SJSA1 (cell line): ENCODE measurements at regions not wholly inside any gene's neighbourhood (a gene's known extent, or its start where the extent isn't known, plus 50 kb on each side); places are given as distances from the start of the nearest gene placed in this dataset.
"Not testable (repeated sequence)": the region's sequence is repeated elsewhere in the genome, so short reads cannot be mapped to it uniquely, and the experiment has no call there.

Experiments
- DNase-seq, 2 experiments: peaks; one replicate each; pipeline ENCODE4 v3.0.0-alpha.2; 2015 to 2020; ENCODE audit warnings: low spot score in 2 of 2, low read depth in 1 of 2
- H3K27ac ChIP-seq: fragments of 250-450 bp; sonication (Bioruptor Pico); 2 replicates; pipeline ENCODE4 v1.5.1; 2020; ENCODE audit warnings: mild to moderate bottlenecking, moderate library complexity
- H3K27me3 ChIP-seq: fragments of 250-450 bp; sonication (Bioruptor Pico); replicated peaks from 2 replicates; pipeline ENCODE4 v1.5.1; 2020; ENCODE audit warnings: mild to moderate bottlenecking, moderate library complexity
- H3K36me3 ChIP-seq: fragments of 250-450 bp; sonication (Bioruptor Pico); 2 replicates; pipeline ENCODE4 v1.5.1; 2020; ENCODE audit warnings: mild to moderate bottlenecking
- H3K4me1 ChIP-seq: fragments of 250-450 bp; sonication (Bioruptor Pico); replicated peaks from 2 replicates; pipeline ENCODE4 v1.6.1; 2021; ENCODE audit warnings: mild to moderate bottlenecking
- H3K4me3 ChIP-seq: fragments of 250-450 bp; sonication (Bioruptor Pico); 2 replicates; pipeline ENCODE4 v1.5.1; 2020; ENCODE audit warnings: mild to moderate bottlenecking
- H3K9me3 ChIP-seq: fragments of 250-450 bp; sonication (Bioruptor Pico); replicated peaks from 2 replicates; pipeline ENCODE4 v1.5.1; 2020; ENCODE audit warnings: mild to moderate bottlenecking

GRCh38 chr9:61628951-61629350 lies 439.1 kb downstream of the SPATA31A7 start:
- H3K9me3 ChIP-seq, H3K27ac ChIP-seq, H3K36me3 ChIP-seq, DNase-seq, H3K4me3 ChIP-seq, H3K4me1 ChIP-seq, H3K27me3 ChIP-seq: not testable (repeated sequence)

DNA sequence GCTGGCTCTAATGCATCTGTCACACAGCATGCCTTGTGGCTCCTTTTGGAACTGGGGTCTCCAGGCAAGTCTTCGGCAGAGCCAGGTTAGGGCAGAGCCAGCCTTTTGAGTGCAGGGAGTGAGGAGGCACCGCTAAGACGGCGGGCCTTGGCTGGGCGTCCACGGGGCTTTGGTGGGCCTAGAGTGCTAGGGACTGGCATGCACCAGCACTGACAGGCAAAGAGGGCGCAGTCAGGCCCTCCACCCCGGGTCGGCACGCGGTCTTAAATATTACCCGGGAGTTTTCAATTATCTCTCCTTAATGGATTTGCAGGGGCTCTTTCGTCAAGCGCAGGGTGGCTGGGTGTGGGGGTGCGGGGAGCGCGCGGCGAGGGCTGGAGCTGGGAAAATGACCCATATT lies 444.4 kb downstream of the SPATA31A7 start:
- no peak overlapping the region for H3K27ac ChIP-seq
- no peak for DNase-seq
- no peaks in the 10 kb centered on the region for H3K27me3 ChIP-seq
- no peak overlapping the region for H3K4me3 ChIP-seq
- no peaks in the 10 kb centered on the region for H3K4me1 ChIP-seq
- no peaks in the 10 kb centered on the region for H3K9me3 ChIP-seq
- H3K36me3 ChIP-seq: no peaks in the 10 kb centered on the region

GRCh38 chr9:61664232-61664631 lies 474.4 kb downstream of the SPATA31A7 start:
- H3K36me3 ChIP-seq, H3K27ac ChIP-seq, H3K27me3 ChIP-seq, H3K9me3 ChIP-seq, H3K4me3 ChIP-seq, H3K4me1 ChIP-seq: not testable (repeated sequence)
- peak in 1 of 2 experiments; percentile 35 for DNase-seq

- H3K27me3 ChIP-seq: no peaks in the 10 kb centered on the region
- peak in 1 of 2 experiments; percentile 27 for DNase-seq
- no peaks in the 10 kb centered on the region for H3K9me3 ChIP-seq
- no peaks in the 10 kb centered on the region for H3K4me1 ChIP-seq
- no peak overlapping the region for H3K27ac ChIP-seq
- H3K4me3 ChIP-seq: no peak overlapping the region
- H3K36me3 ChIP-seq: no peaks in the 10 kb centered on the region
These were observed 475.5 kb downstream of the SPATA31A7 start for GRCh38 chr9:61665330-61665751.

DNA sequence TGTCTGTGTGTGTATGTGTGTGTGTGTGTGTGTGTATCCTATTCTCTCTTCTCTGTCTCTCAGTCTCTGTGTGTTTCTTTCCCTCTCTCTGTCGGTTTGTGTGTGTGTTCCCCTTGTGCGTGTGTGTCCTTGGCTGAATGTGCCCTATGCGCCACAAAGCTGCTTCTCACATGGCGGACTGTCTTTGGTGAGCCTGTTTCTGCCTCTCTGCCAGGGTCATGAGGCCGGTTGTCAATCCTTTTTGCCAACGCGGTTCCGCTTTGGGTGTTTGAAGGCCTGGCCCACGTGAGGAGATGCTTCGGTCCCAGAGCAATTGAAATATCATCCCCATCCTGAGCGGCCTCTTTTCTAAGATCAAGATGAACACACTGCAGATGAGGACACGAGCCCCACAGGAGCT lies 476.0 kb downstream of the SPATA31A7 start:
- H3K4me3 ChIP-seq: no peak overlapping the region
- no peak overlapping the region for H3K27ac ChIP-seq
- no peak for DNase-seq
- H3K27me3 ChIP-seq: no peaks in the 10 kb centered on the region
- H3K4me1 ChIP-seq: no peaks in the 10 kb centered on the region
- H3K9me3 ChIP-seq: no peaks in the 10 kb centered on the region
- H3K36me3 ChIP-seq: no peaks in the 10 kb centered on the region

DNA sequence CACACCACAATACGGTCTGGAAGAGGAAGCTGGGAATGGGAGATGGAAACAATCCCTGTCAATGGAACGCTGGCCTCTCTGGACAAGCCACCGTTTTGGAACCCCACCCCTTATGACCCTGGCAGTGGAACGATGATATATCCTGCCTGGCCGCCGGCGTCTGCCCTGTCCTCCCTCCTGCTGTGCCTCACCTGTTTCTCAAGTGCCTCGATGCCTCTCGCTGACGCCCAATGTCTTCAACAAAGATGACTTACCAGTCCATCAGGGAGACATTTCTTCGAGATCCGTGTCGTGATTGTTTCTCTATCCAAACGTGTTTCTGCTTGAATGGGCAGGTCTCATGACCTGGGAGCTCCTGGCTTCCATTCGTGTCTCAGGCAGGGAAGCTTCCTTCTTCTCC lies 476.5 kb downstream of the SPATA31A7 start:
- H3K9me3 ChIP-seq: no peaks in the 10 kb centered on the region
- no peak overlapping the region for H3K27ac ChIP-seq
- H3K27me3 ChIP-seq: no peaks in the 10 kb centered on the region
- DNase-seq: no peak
- H3K36me3 ChIP-seq: no peaks in the 10 kb centered on the region
- H3K4me3 ChIP-seq: no peak overlapping the region
- no peaks in the 10 kb centered on the region for H3K4me1 ChIP-seq

DNA sequence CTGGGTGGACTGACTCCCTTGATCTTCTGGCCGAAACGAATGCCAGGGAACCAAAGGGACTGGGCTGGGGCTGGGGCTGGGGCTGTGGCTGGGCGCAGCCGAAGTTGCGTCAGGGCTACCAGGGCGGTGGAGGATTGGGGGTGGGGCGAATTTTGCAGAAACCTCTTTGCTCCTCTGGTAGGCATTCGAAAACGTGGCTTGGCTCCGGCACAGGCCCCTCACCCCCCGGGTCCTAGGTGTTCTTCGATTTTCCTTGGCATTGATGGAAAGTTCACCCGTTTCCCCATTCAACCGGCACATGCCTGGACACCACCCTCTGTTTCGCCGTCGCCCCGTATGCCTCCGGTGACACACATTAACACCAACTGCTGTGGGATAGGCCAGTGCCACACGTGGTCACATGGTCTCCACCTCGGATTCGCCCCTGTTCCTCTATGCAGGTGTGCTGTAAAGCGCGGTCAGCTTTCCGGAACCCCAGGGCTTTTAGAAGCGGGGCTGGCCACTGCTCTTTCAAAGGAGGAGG lies 477.1 kb downstream of the SPATA31A7 start:
- Histone ChIP-seq H3K4me3 (no peak overlapping the region), H3K36me3 (no peaks in the 10 kb centered on the region), H3K27me3 (no peaks in the 10 kb centered on the region), H3K9me3 (no peaks in the 10 kb centered on the region), H3K27ac (no peak overlapping the region), H3K4me1 (no peaks in the 10 kb centered on the region)
- peak in 1 of 2 experiments; percentile 35 for DNase-seq

GRCh38 chr9:61667559-61668121 lies 477.8 kb downstream of the SPATA31A7 start:
- Histone ChIP-seq H3K4me3 (no peak overlapping the region), H3K27ac (no peak overlapping the region), H3K4me1 (no peaks in the 10 kb centered on the region), H3K9me3 (no peaks in the 10 kb centered on the region), H3K36me3 (no peaks in the 10 kb centered on the region), H3K27me3 (no peaks in the 10 kb centered on the region)
- DNase-seq: peak in 1 of 2 experiments; percentile 35

DNA sequence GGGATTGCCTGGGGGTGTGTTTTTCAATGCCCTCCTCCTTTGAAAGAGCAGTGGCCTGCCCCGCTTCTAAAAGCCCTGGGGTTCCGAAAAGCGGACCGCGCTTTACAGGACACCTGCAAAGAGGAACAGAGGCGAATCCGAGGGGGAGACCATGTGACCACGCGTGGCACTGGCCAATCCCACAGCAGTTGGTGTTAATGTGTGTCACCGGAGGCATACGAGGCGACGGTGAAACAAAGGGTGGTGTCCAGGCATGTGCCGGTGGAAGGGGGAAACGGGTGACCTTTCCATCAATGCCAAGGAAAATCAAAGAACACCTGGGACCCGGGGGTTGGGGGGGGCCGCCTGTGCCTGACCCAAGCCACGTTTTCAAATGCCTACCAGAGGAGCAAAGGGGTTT lies 478.4 kb downstream of the SPATA31A7 start:
- not testable (repeated sequence) for H3K27ac ChIP-seq, H3K36me3 ChIP-seq, H3K4me1 ChIP-seq, H3K27me3 ChIP-seq, H3K9me3 ChIP-seq, H3K4me3 ChIP-seq
- DNase-seq: peak in 1 of 2 experiments; percentile 32

DNA sequence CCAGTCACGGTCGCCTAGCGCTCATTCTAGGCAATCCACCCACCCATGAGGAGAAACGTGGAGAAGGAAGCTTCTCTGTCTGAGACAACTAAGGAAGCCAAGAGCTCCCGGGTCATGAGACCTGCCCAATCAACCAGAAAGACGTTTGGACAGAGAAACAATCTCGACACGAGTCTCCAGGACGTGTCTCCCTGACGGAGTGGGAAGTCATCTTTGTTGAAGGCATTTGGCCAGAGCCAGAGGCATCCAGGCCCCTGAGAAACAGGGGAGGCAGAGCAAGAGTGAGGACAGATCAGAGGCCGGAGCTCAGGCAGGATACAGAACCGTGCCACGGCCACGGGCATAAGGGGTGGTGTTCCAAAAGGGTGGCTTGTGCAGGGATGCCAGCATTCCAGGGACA lies 479.0 kb downstream of the SPATA31A7 start:
- Histone ChIP-seq H3K27ac (no peak overlapping the region), H3K4me3 (no peak overlapping the region), H3K9me3 (no peaks in the 10 kb centered on the region), H3K4me1 (no peaks in the 10 kb centered on the region), H3K27me3 (no peaks in the 10 kb centered on the region), H3K36me3 (no peaks in the 10 kb centered on the region)
- no peak for DNase-seq

GRCh38 chr9:61669352-61669751 lies 479.5 kb downstream of the SPATA31A7 start:
- no peaks in the 10 kb centered on the region for H3K27me3 ChIP-seq
- H3K4me1 ChIP-seq: no peaks in the 10 kb centered on the region
- H3K36me3 ChIP-seq: no peaks in the 10 kb centered on the region
- no peak overlapping the region for H3K4me3 ChIP-seq
- DNase-seq: peak in 1 of 2 experiments; percentile 16
- H3K27ac ChIP-seq: no peak overlapping the region
- no peaks in the 10 kb centered on the region for H3K9me3 ChIP-seq

- H3K9me3 ChIP-seq, H3K27me3 ChIP-seq, H3K4me1 ChIP-seq, H3K27ac ChIP-seq, H3K4me3 ChIP-seq, H3K36me3 ChIP-seq: not testable (repeated sequence)
- peak in 1 of 2 experiments; percentile 25 for DNase-seq
These were observed 480.1 kb downstream of the SPATA31A7 start for GRCh38 chr9:61669831-61670505.

DNA sequence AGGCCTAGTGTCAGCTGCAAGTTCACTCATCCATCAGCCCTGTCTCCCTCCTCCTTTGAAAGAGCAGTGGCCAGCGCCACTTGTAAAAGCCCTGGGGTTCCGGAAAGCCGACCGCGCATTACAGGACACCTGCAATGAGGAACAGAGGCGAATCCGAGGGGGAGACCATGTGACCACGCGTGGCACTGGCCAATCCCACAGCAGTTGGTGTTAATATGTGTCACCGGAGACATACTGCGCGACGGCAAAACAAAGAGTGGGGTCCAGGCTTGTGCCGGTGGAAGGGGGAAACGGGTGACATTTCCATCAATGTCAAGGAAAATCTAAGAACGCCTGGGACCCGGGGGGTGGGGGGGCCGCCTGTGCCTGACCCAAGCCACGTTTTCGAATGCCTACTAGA lies 480.8 kb downstream of the SPATA31A7 start:
- no peaks in the 10 kb centered on the region for H3K27me3 ChIP-seq
- DNase-seq: peak in 1 of 2 experiments; percentile 18
- no peaks in the 10 kb centered on the region for H3K9me3 ChIP-seq
- no peak overlapping the region for H3K27ac ChIP-seq
- H3K4me3 ChIP-seq: no peak overlapping the region
- H3K36me3 ChIP-seq: no peaks in the 10 kb centered on the region
- H3K4me1 ChIP-seq: no peaks in the 10 kb centered on the region

DNA sequence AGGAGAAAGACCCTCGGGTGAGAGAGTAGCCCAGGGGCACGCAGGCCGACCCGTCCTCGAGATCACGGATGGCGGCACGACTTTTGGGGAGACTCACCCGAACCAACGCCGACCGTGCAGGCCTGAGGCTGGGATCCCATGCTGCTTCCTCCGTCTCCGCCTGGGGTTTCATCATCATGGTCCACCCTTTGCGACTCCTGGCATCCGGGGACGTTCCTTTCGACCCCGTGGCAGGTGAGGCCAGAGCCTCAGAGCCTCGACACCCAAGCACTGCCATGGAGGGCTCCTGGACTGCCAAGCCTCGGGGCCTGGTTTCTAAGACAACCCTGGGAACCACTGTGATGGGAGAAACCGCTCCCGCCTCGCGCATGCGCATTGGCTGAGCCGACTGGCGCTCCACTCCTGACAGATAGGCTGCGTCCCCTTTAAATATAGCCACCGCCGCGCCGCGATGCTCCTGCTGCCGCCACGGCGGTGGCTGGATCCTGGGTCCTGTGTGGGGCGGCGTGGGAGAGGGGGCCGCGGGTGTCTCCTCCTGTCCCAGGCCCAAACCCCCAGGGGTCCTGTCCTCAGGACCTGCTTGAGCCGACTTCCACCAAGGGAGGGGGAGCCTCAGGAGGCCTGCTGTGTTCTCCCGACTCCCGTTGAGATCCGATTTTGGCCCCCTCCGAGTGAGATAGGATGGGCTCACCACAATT lies 481.6 kb downstream of the SPATA31A7 start:
- no peaks in the 10 kb centered on the region for H3K9me3 ChIP-seq
- DNase-seq: peak in 1 of 2 experiments; percentile 30
- H3K27me3 ChIP-seq: no peaks in the 10 kb centered on the region
- no peaks in the 10 kb centered on the region for H3K36me3 ChIP-seq
- no peak overlapping the region for H3K27ac ChIP-seq
- H3K4me3 ChIP-seq: no peak overlapping the region
- no peaks in the 10 kb centered on the region for H3K4me1 ChIP-seq
